Activated T-cell treated with anti-CD3 and anti-CD28 coated beads for 4 hours (primary cell): ENCODE measurements at regions not wholly inside any gene's neighbourhood (a gene's known extent, or its start where the extent isn't known, plus 50 kb on each side); places are given as distances from the start of the nearest gene placed in this dataset.

Experiments
- DNase-seq: peaks from one replicate; pipeline ENCODE4 v3.0.0-alpha.2; 2020

GRCh38 chr1:42033629-42034028 lies 114.9 kb upstream of the HIVEP3 start:
- DNase-seq: no peak

GRCh38 chr1:42017730-42018129 lies 99.0 kb upstream of the HIVEP3 start:
- no peak for DNase-seq

GRCh38 chr1:42017259-42017658 lies 98.5 kb upstream of the HIVEP3 start:
- DNase-seq: no peak

GRCh38 chr1:42014823-42015222 lies 96.1 kb upstream of the HIVEP3 start:
- no peak for DNase-seq

- no peak for DNase-seq
Measured at GRCh38 chr1:42013881-42014470, 95.3 kb upstream of the HIVEP3 start.

GRCh38 chr1:42012852-42013251 lies 94.1 kb upstream of the HIVEP3 start:
- DNase-seq: no peak

- no peak for DNase-seq
Measured at GRCh38 chr1:42010381-42010780, 91.7 kb upstream of the HIVEP3 start.

GRCh38 chr1:42008264-42008663 lies 89.5 kb upstream of the HIVEP3 start:
- DNase-seq: no peak

- DNase-seq: no peak
Measured at GRCh38 chr1:42006836-42007235, 88.1 kb upstream of the HIVEP3 start.

- DNase-seq: no peak
Measured at GRCh38 chr1:42006093-42006492, 87.4 kb upstream of the HIVEP3 start.

GRCh38 chr1:42005530-42005929 lies 86.8 kb upstream of the HIVEP3 start:
- no peak for DNase-seq

GRCh38 chr1:42004860-42005259 lies 86.1 kb upstream of the HIVEP3 start:
- DNase-seq: no peak

GRCh38 chr1:42004322-42004721 lies 85.6 kb upstream of the HIVEP3 start:
- DNase-seq: no peak

GRCh38 chr1:42003433-42003832 lies 84.7 kb upstream of the HIVEP3 start:
- DNase-seq: no peak

GRCh38 chr1:42002220-42002619 lies 83.5 kb upstream of the HIVEP3 start:
- no peak for DNase-seq

GRCh38 chr1:42000766-42001165 lies 82.0 kb upstream of the HIVEP3 start:
- no peak for DNase-seq

GRCh38 chr1:41999884-42000283 lies 81.2 kb upstream of the HIVEP3 start:
- no peak for DNase-seq

- no peak for DNase-seq
Measured at GRCh38 chr1:41998250-41998649, 79.5 kb upstream of the HIVEP3 start.

GRCh38 chr1:41997153-41997552 lies 78.4 kb upstream of the HIVEP3 start:
- no peak for DNase-seq

GRCh38 chr1:41995441-41996130 lies 76.9 kb upstream of the HIVEP3 start:
- no peak for DNase-seq

GRCh38 chr1:41994195-41994894 lies 75.6 kb upstream of the HIVEP3 start:
- DNase-seq: no peak

- no peak for DNase-seq
Measured at GRCh38 chr1:41983451-41983850, 64.7 kb upstream of the HIVEP3 start.

- DNase-seq: no peak
Measured at GRCh38 chr1:41981796-41982195, 63.1 kb upstream of the HIVEP3 start.
